GM13976 (cell line): ENCODE measurements at regions not wholly inside any gene's neighbourhood (a gene's known extent, or its start where the extent isn't known, plus 50 kb on each side); places are given as distances from the start of the nearest gene placed in this dataset.

Experiments used
- DNase-seq: peaks from one replicate; pipeline ENCODE4 v3.0.0; 2012; ENCODE audit warnings: low spot score
- in situ Hi-C: fragments of 300-500 bp; cut with MboI; formaldehyde crosslinking; loops from one replicate; pipeline ENCODE4 v1.12.0; 2022; ENCODE audit warnings: low sequenced_read_pairs, mixed read lengths, inconsistent platforms; ENCODE audit not compliant: unreplicated experiment
- TF ChIP-seq, protein P1 (sequence below): IDR thresholded peaks from 2 replicates; pipeline ENCODE4 v1.5.1; 2012; ENCODE audit warnings: borderline replicate concordance, mild to moderate bottlenecking; ENCODE audit not compliant: insufficient read depth; ENCODE audit errors: extremely low read depth, missing control alignments, control extremely low read depth

DNA sequence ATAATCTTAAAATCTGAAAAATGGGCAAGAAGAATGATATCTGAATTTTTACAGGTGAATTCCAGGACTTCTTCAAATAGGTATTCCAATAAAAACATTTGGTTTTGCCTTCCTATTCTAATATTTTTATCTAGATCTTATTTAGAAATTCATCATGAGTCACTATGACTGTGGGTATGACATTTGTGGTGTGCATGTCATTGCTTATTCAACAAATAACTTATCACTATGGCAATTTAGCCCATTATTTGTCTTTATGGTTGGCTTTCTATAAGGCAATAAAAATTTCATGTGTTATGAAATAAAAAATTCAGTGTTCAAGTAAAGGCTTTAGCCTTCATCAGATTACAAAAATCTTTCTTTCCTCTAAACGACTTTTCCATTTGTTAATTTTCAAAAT is 1139.6 kb upstream of the NUDT12 start:
- TF ChIP-seq, protein P1, sequence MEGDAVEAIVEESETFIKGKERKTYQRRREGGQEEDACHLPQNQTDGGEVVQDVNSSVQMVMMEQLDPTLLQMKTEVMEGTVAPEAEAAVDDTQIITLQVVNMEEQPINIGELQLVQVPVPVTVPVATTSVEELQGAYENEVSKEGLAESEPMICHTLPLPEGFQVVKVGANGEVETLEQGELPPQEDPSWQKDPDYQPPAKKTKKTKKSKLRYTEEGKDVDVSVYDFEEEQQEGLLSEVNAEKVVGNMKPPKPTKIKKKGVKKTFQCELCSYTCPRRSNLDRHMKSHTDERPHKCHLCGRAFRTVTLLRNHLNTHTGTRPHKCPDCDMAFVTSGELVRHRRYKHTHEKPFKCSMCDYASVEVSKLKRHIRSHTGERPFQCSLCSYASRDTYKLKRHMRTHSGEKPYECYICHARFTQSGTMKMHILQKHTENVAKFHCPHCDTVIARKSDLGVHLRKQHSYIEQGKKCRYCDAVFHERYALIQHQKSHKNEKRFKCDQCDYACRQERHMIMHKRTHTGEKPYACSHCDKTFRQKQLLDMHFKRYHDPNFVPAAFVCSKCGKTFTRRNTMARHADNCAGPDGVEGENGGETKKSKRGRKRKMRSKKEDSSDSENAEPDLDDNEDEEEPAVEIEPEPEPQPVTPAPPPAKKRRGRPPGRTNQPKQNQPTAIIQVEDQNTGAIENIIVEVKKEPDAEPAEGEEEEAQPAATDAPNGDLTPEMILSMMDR, result no peak
- no peak for DNase-seq
- in situ Hi-C loops, result no loop called here

DNA sequence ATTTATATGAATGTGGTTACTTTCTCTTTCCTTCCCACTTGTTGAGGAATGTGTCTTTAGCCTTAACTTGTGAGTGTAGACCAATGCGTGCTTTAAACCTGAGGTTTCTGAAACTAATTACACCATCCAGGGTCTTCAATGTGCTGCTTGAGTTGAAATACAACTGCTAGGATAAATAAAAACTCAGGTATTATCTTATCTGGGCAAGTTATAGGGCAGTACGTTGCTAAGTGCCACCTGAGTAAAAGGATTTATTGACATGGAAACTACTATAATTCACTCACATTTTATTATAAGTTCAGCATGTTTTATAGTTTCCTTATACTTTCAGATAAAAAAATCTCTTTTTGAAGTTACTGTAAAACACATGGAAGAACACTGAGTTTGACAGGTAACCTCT is 1136.8 kb upstream of the NUDT12 start:
- TF ChIP-seq, protein P1, result no peak
- in situ Hi-C loops, result no loop called here
- DNase-seq, result no peak

DNA sequence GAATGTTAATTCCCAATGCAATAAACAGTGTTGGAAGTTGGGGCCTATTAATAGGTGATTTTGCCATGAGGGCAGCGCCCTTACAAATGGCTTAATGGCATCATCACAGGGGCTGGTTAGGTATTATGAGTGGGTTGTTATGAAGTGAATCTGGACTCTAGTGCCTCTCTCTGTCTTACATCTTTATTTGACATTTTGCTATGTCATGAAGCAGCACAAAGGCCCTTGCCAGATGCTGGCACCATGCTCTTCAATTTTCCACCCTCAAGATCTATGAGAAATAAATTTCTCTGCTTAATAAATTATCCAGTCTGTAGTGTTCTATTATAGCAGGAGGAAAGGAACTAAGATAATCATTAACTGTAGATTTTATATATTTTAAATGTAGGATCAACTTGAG is 1098.7 kb upstream of the NUDT12 start:
- TF ChIP-seq, protein P1, result no peak
- in situ Hi-C loops, result no loop called here
- no peak for DNase-seq

DNA sequence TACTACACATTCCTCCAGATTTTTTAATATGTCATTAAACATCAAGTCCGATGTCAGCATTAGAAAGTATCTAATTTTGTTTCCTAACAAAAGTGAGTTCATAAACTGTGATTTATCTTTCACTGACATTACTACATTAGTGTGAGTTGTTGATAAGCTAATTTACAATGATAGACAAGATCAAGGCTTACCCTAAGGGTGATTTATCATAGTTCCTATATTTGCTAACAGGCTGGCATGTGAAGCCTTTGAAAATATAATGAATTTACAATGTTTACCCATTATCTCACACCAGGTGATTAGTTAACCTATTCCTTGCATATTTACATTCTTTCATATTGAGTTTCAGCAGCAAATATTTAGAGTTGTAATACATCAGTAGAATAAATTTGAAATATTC is 1096.9 kb upstream of the NUDT12 start:
- DNase-seq, result no peak
- in situ Hi-C loops, result no loop called here
- TF ChIP-seq, protein P1, result no peak

DNA sequence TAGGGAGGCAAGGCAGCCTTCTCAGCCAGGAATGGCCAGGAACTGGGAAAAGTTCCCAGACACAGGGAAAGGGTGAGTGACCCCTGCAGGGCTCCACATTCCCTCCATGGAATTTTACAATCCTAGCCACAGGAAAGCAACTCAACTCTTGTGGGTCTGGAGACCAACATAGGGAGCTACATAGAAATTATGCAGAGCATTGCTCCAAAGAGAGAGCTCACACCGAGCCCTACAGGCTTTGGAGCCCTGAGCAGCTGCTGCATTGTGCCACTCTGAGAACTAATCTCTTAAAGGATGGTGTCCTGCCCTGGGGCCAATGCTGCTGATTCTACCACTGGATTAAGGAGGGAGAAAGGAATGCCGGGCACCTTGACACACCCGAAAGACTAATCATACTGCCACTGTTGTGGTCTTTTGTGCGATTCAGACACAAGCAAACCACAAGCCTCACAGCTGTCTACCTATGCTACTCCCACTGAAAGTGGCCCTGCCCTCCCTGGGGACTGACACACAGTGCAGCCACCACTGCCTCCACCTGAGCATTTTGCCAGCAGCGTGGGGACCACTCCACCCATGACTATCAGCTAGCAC is 1089.8 kb upstream of the NUDT12 start:
- in situ Hi-C loops, result no loop called here
- no peak for DNase-seq
- TF ChIP-seq, protein P1, result no peak

DNA sequence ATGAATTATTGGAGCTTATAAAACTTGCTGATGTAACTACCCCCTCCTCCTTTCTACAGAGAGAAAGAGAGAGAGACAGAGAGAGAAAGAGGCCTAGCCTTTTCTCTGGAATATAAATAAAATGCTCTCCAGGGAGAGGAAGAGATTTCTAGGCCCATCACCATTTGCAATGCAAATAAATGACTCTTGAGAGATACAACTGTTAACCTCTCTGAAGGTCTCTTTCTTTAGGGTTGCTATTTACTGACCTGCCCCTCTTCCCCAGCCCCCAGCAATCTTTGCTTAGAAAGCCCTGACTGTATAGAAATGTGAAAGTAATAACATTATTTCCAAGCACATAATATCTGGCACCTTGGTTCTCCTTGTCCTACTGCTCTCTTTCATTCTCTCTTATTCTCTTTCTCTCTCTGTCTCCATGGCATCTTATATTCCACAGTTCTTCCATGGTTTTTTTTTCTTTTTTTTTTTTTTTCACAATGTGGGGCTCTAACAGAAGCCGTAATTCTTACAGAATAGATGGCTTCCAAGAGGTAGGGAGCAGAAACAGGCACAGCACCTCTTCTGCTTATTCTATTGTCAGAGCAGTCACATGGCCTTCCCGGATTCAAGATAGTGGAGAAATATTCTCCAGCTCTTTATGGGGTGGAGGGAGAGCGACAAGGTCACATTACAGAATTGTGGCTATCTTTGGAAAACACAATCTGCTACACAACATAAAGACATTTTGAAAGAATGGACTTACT is 1087.9 kb upstream of the NUDT12 start:
- DNase-seq, result no peak
- TF ChIP-seq, protein P1, result no peak
- in situ Hi-C loops, result no loop called here
